Neural cell (in vitro differentiated cells): ENCODE measurements at regions not wholly inside any gene's neighbourhood (a gene's known extent, or its start where the extent isn't known, plus 50 kb on each side); places are given as distances from the start of the nearest gene placed in this dataset.

Experiments used
- H2AFZ ChIP-seq: fragments of 200-600, 300-800 bp; sonication (generic), shearing (Covaris generic); 2 replicates; pipeline ENCODE4 v1.6.0; 2014; ENCODE audit warnings: low read depth, mild to moderate bottlenecking, antibody characterized with exemption, low read length, moderate library complexity
- H3F3A ChIP-seq: fragments of 200-600 bp; shearing (Covaris generic); 2 replicates; pipeline ENCODE4 v1.6.1; 2016; ENCODE audit warnings: mild to moderate bottlenecking, moderate library complexity, mixed read lengths, antibody characterized with exemption, low read length; ENCODE audit not compliant: insufficient read depth, poor library complexity, severe bottlenecking
- H3K27ac ChIP-seq: fragments of 200-600, 300-800 bp; sonication (generic), shearing (Covaris generic); 2 replicates; pipeline ENCODE4 v1.5.1; 2014; ENCODE audit warnings: mild to moderate bottlenecking, low read length, moderate library complexity
- H3K27me3 ChIP-seq: fragments of 300-800, 200-600 bp; sonication (generic), shearing (Covaris generic); 2 replicates; pipeline ENCODE4 v1.6.0; 2014; ENCODE audit warnings: mild to moderate bottlenecking, low read depth, low read length, moderate library complexity; ENCODE audit not compliant: insufficient read depth
- H3K36me3 ChIP-seq: fragments of 300-800, 200-600 bp; sonication (generic), shearing (Covaris generic); 2 replicates; pipeline ENCODE4 v1.5.1; 2014; ENCODE audit warnings: mild to moderate bottlenecking, antibody characterized with exemption, low read length, moderate library complexity; ENCODE audit not compliant: insufficient read depth
- H3K4me2 ChIP-seq: fragments of 300-800, 200-600 bp; sonication (generic), shearing (Covaris generic); 2 replicates; pipeline ENCODE4 v1.6.0; 2014; ENCODE audit warnings: mild to moderate bottlenecking, low read length
- H3K4me3 ChIP-seq: fragments of 300-800, 200-600 bp; sonication (generic), shearing (Covaris generic); 2 replicates; pipeline ENCODE4 v1.5.1; 2014; ENCODE audit warnings: mild to moderate bottlenecking, low read length, moderate library complexity
- H3K79me2 ChIP-seq: fragments of 200-600 bp; shearing (Covaris generic); replicated peaks from 2 replicates; pipeline ENCODE4 v1.6.0; 2014; ENCODE audit warnings: mild to moderate bottlenecking, low read length, moderate library complexity; ENCODE audit not compliant: insufficient read depth
- H3K9ac ChIP-seq: fragments of 300-800, 200-600 bp; sonication (generic), shearing (Covaris generic); 2 replicates; pipeline ENCODE4 v1.6.1; 2016; ENCODE audit warnings: mild to moderate bottlenecking, low read length, mixed read lengths
- H3K9me2 ChIP-seq: fragments of 200-600 bp; shearing (Covaris generic); 2 replicates; pipeline ENCODE4 v1.6.1; 2016; ENCODE audit warnings: mild to moderate bottlenecking, low read length, mixed read lengths; ENCODE audit not compliant: insufficient read depth
- H3K9me3 ChIP-seq: fragments of 200-600, 300-800 bp; sonication (generic), shearing (Covaris generic); 2 replicates; pipeline ENCODE4 v1.6.1; 2016; ENCODE audit warnings: mild to moderate bottlenecking, mixed run types, low read length, moderate library complexity, mixed read lengths
- H4K20me1 ChIP-seq: fragments of 200-600 bp; shearing (Covaris generic); 2 replicates; pipeline ENCODE4 v1.6.1; 2016; ENCODE audit warnings: mild to moderate bottlenecking, mixed run types; ENCODE audit not compliant: insufficient read depth
- EP300 ChIP-seq: fragments of 450-650 bp; conservative IDR thresholded peaks from 2 replicates; pipeline ENCODE4 v1.6.1; 2014; ENCODE audit warnings: antibody characterized with exemption, mild to moderate bottlenecking, moderate library complexity; ENCODE audit not compliant: poor library complexity, severe bottlenecking
- EZH2 ChIP-seq: fragments of 200-600, 300-800 bp; shearing (Covaris generic), sonication (generic); IDR thresholded peaks from 2 replicates; pipeline ENCODE4 v1.6.1; 2014; ENCODE audit warnings: antibody characterized with exemption, low read length, borderline replicate concordance, mild to moderate bottlenecking; ENCODE audit not compliant: insufficient read depth, poor library complexity, severe bottlenecking
- MXI1 ChIP-seq: fragments of 450-650 bp; conservative IDR thresholded peaks from 2 replicates; pipeline ENCODE4 v1.6.1; 2014; ENCODE audit warnings: antibody characterized with exemption, mild to moderate bottlenecking; ENCODE audit not compliant: poor library complexity, severe bottlenecking
- POLR2AphosphoS5 ChIP-seq: IDR thresholded peaks from 2 replicates; pipeline ENCODE4 v1.6.1; 2012
- RAD21 ChIP-seq: fragments of 450-650 bp; conservative IDR thresholded peaks from 2 replicates; pipeline ENCODE4 v1.6.1; 2014; ENCODE audit warnings: antibody characterized with exemption, mild to moderate bottlenecking, moderate library complexity
- SMC3 ChIP-seq: fragments of 450-650 bp; conservative IDR thresholded peaks from 2 replicates; pipeline ENCODE4 v1.6.1; 2014; ENCODE audit warnings: antibody characterized with exemption, mild to moderate bottlenecking, moderate library complexity; ENCODE audit not compliant: poor library complexity
- TAF1 ChIP-seq: IDR thresholded peaks from 2 replicates; pipeline ENCODE4 v1.6.1; 2012; ENCODE audit warnings: low read depth
- TF ChIP-seq, protein P1 (sequence below): fragments of 450-650 bp; IDR thresholded peaks from 2 replicates; pipeline ENCODE4 v1.5.1; 2014; ENCODE audit warnings: antibody characterized with exemption, mild to moderate bottlenecking, moderate library complexity; ENCODE audit not compliant: poor library complexity, severe bottlenecking
- TF ChIP-seq, protein P2 (sequence below): IDR thresholded peaks from 2 replicates; pipeline ENCODE4 v1.6.1; 2012; ENCODE audit warnings: borderline replicate concordance

DNA sequence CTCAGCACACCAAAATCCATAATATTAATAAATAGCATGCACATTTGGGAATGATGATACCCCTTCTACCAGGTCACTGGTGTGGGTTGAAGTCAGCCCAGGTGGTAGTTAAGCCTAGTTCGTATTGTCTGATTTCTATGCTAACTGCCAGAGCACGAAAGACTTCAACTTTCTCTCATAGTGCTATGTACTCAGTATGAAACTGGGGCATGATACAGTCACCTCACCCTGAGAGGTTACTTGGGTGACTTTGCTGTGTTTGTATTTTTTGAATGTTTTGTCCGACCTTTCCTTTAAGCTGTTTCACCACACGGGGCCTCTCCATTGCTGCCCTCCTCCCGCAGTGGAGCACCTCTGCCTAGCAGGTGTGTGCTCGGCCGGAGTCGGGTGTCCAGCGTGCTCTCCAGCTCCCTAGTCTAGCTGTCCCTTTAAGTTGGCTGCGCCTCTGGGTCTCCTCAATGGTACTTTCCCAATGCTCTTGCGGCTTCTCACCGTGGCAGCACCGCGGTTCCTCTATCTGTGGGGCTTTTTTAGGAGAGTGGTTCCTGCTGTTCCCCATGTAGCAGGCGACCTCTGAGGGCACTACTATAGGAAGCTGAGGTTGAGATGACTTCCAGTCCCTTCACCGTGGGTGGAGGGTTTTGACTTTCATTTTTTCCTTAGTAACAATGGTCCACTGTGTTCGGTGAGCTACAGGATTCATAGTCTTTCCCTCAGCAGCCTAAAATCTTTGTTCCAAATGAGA is 524.0 kb upstream of the PFKP start:
- Histone ChIP-seq H3K36me3 (no peaks in the 10 kb centered on the region), H3K9ac (no peak overlapping the region), H3K4me2 (no peak overlapping the region), H4K20me1 (no peaks in the 10 kb centered on the region), H2AFZ (no peak overlapping the region), H3K79me2 (no peaks in the 10 kb centered on the region), H3K4me3 (no peak overlapping the region), H3K9me2 (no peaks in the 10 kb centered on the region), H3K27ac (no peak overlapping the region), H3K27me3 (no peaks in the 10 kb centered on the region), H3F3A (no peaks in the 10 kb centered on the region), H3K9me3 (no peaks in the 10 kb centered on the region)
- TF ChIP-seq TAF1: no peak
- TF ChIP-seq EZH2: no peak
- TF ChIP-seq SMC3: no peak
- TF ChIP-seq EP300: no peak
- no peak for TF ChIP-seq RAD21
- TF ChIP-seq POLR2AphosphoS5: no peak
- TF ChIP-seq, protein P1, sequence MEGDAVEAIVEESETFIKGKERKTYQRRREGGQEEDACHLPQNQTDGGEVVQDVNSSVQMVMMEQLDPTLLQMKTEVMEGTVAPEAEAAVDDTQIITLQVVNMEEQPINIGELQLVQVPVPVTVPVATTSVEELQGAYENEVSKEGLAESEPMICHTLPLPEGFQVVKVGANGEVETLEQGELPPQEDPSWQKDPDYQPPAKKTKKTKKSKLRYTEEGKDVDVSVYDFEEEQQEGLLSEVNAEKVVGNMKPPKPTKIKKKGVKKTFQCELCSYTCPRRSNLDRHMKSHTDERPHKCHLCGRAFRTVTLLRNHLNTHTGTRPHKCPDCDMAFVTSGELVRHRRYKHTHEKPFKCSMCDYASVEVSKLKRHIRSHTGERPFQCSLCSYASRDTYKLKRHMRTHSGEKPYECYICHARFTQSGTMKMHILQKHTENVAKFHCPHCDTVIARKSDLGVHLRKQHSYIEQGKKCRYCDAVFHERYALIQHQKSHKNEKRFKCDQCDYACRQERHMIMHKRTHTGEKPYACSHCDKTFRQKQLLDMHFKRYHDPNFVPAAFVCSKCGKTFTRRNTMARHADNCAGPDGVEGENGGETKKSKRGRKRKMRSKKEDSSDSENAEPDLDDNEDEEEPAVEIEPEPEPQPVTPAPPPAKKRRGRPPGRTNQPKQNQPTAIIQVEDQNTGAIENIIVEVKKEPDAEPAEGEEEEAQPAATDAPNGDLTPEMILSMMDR: no peak
- TF ChIP-seq, protein P2, sequence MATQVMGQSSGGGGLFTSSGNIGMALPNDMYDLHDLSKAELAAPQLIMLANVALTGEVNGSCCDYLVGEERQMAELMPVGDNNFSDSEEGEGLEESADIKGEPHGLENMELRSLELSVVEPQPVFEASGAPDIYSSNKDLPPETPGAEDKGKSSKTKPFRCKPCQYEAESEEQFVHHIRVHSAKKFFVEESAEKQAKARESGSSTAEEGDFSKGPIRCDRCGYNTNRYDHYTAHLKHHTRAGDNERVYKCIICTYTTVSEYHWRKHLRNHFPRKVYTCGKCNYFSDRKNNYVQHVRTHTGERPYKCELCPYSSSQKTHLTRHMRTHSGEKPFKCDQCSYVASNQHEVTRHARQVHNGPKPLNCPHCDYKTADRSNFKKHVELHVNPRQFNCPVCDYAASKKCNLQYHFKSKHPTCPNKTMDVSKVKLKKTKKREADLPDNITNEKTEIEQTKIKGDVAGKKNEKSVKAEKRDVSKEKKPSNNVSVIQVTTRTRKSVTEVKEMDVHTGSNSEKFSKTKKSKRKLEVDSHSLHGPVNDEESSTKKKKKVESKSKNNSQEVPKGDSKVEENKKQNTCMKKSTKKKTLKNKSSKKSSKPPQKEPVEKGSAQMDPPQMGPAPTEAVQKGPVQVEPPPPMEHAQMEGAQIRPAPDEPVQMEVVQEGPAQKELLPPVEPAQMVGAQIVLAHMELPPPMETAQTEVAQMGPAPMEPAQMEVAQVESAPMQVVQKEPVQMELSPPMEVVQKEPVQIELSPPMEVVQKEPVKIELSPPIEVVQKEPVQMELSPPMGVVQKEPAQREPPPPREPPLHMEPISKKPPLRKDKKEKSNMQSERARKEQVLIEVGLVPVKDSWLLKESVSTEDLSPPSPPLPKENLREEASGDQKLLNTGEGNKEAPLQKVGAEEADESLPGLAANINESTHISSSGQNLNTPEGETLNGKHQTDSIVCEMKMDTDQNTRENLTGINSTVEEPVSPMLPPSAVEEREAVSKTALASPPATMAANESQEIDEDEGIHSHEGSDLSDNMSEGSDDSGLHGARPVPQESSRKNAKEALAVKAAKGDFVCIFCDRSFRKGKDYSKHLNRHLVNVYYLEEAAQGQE: no peak
- no peak for TF ChIP-seq MXI1

GRCh38 chr10:2541176-2541575 is 526.2 kb upstream of the PFKP start:
- Histone ChIP-seq H3K9ac (no peak overlapping the region), H2AFZ (no peak overlapping the region), H3K9me3 (no peaks in the 10 kb centered on the region), H3K27me3 (no peaks in the 10 kb centered on the region), H3K79me2 (no peaks in the 10 kb centered on the region), H4K20me1 (no peaks in the 10 kb centered on the region), H3K27ac (no peak overlapping the region), H3F3A (no peaks in the 10 kb centered on the region), H3K9me2 (no peaks in the 10 kb centered on the region), H3K4me2 (no peak overlapping the region), H3K36me3 (no peaks in the 10 kb centered on the region), H3K4me3 (no peak overlapping the region)
- TF ChIP-seq TAF1 (no peak), POLR2AphosphoS5 (no peak), EZH2 (no peak), MXI1 (no peak), SMC3 (no peak), EP300 (no peak)
- TF ChIP-seq, protein P2: no peak
